ENCODE measurements at regions not wholly inside any gene's neighbourhood (a gene's known extent, or its start where the extent isn't known, plus 50 kb on each side); places are given as distances from the start of the nearest gene placed in this dataset.
A peak's percentile ranks its signal among the peaks of the same experiment; 100 is the strongest.

- peak; percentile 65 for DNase-seq (ENCODE audit: low spot score)
- TF ChIP-seq, protein P1, sequence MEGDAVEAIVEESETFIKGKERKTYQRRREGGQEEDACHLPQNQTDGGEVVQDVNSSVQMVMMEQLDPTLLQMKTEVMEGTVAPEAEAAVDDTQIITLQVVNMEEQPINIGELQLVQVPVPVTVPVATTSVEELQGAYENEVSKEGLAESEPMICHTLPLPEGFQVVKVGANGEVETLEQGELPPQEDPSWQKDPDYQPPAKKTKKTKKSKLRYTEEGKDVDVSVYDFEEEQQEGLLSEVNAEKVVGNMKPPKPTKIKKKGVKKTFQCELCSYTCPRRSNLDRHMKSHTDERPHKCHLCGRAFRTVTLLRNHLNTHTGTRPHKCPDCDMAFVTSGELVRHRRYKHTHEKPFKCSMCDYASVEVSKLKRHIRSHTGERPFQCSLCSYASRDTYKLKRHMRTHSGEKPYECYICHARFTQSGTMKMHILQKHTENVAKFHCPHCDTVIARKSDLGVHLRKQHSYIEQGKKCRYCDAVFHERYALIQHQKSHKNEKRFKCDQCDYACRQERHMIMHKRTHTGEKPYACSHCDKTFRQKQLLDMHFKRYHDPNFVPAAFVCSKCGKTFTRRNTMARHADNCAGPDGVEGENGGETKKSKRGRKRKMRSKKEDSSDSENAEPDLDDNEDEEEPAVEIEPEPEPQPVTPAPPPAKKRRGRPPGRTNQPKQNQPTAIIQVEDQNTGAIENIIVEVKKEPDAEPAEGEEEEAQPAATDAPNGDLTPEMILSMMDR (IDR thresholded peaks at IDR 0.05): no peak
- Histone ChIP-seq H3K27ac (no peak overlapping the region), H3K4me3 (no peak overlapping the region)
These were observed 96.1 kb upstream of the PPP2R2D start for GRCh38 chr10:131804551-131805295.

- peak; percentile 28 for DNase-seq (ENCODE audit: low spot score)
- Histone ChIP-seq H3K4me3 (no peak overlapping the region), H3K27ac (no peak overlapping the region)
- TF ChIP-seq, protein P1 (IDR thresholded peaks at IDR 0.05): no peak
These were observed 95.1 kb upstream of the PPP2R2D start for GRCh38 chr10:131805696-131806095.

DNA sequence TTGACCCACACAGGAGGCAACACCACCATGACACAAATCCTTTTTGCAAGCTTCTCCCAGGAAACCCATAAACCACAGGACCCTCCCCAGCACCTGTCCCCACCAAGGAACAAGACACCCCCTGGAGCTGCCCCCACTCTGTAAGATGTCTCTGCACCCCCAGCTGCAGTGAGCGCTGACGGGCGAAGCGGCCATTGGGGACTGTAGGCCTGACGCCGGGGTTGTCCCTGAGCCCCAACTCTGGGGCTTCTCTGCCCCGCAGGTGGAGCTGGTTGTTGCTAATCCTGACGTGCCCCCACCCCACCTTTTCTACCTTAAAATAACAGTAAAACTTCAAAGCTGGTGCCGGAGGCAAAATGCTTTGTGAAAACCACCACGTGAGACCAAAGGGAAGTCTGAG is 94.7 kb upstream of the PPP2R2D start:
- Histone ChIP-seq H3K27ac (no peak overlapping the region), H3K4me3 (no peak overlapping the region)
- TF ChIP-seq, protein P1 (IDR thresholded peaks at IDR 0.05): no peak
- peak; percentile 41 for DNase-seq (ENCODE audit: low spot score)

- peak; percentile 41 for DNase-seq (ENCODE audit: low spot score)
- no peak overlapping the region for H3K4me3 ChIP-seq
- no peak overlapping the region for H3K27ac ChIP-seq
- TF ChIP-seq, protein P1 (IDR thresholded peaks at IDR 0.05): no peak
These were observed 94.0 kb upstream of the PPP2R2D start for GRCh38 chr10:131806646-131807317.

DNA sequence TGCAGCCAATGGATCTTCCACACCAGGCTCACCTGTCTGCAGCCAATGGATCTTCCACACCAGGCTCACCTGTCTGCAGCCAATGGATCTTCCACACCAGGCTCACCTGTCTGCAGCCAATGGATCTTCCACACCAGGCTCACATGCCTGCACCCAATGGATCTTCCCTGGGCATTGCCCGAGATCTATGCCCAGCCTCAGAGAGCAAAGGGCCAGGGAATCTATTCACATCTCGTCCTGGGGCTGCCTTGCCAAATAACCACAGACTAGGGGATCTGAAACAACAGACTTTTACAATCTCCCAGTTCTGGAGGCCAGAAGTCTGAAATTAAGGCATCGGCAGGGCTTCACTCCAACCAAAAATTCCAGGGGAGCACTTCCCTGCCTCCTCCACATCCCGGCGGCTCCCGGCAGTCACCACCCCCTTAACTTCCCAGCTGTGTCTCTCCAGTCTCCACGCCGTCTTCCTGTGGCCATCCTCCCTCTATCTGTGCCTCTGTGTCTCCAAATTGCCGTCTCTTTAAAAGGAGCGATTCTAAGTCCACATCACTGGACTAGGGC is 92.4 kb upstream of the PPP2R2D start:
- Histone ChIP-seq H3K4me3 (no peak overlapping the region), H3K27ac (no peak overlapping the region)
- peak; percentile 41 for DNase-seq (ENCODE audit: low spot score)
- TF ChIP-seq, protein P1 (IDR thresholded peaks at IDR 0.05): no peak

DNA sequence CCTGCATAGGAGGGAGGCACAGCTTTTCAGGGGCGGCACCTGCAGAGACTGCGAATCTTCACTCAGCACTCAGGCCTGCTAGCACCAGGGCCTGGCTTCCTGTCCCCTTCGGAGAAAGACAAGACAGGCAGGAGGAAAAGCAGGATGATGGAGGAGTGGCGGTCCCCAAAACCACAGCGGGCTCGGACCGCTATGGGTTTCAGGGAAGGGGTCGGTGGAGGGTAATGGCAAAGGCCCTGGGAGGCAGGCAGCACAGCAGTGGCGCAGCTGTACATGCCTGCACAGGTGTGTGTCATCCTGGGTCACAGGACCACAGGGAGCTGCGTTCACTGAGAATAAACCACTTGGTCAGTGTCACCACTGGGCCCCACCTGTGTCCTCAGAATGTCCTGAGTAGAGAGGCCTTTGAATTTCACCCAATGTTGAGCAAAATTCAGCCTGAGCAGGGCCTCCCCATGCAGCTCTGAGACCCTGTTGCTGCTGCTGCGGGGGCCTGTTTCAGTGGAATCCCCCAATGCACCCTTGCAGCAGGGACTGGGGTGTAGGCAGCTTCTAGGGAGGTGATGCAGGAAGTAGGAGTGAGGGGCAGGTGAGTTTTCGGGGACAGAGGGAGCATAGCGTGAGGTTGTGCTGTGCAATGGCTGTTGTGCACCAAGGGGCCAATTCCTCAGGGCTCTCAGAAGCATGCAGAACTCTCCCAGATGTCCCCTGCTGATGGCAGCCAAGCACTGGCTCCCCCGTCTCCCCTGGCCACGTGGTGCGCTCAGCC is 90.6 kb upstream of the PPP2R2D start:
- DNase-seq (ENCODE audit: low spot score): peak; percentile 33
- TF ChIP-seq, protein P1 (IDR thresholded peaks at IDR 0.05): no peak
- Histone ChIP-seq H3K27ac (no peak overlapping the region), H3K4me3 (no peak overlapping the region)
